ENCODE measurements at regions not wholly inside any gene's neighbourhood (a gene's known extent, or its start where the extent isn't known, plus 50 kb on each side); places are given as distances from the start of the nearest gene placed in this dataset.
A peak's percentile ranks its signal among the peaks of the same experiment; 100 is the strongest.
"Not testable (repeated sequence)": the region's sequence is repeated elsewhere in the genome, so short reads cannot be mapped to it uniquely, and the experiment has no call there.

- peak in 3 of 5 experiments; percentile 9 to 21 (median 10) for TF ChIP-seq CTCF (IDR thresholded peaks at IDR 0.05)
- not testable (repeated sequence) for TF ChIP-seq POLR2A, POLR2AphosphoS5 (IDR thresholded peaks at IDR 0.05)
Measured at GRCh38 chr14:106410229-106410628, 883.8 kb downstream of the TMEM121 start.
